HFF-Myc (cell line): ENCODE measurements at regions not wholly inside any gene's neighbourhood (a gene's known extent, or its start where the extent isn't known, plus 50 kb on each side); places are given as distances from the start of the nearest gene placed in this dataset.

Source experiments
- DNase-seq: peaks from one replicate; pipeline ENCODE4 v3.0.0-alpha.2; 2011; ENCODE audit warnings: low read depth; ENCODE audit errors: extremely low read depth
- H3K4me3 ChIP-seq: replicated peaks from 2 replicates; pipeline ENCODE4 v1.5.1; 2011; ENCODE audit warnings: low read depth, mild to moderate bottlenecking, control low read depth, low read length
- TF ChIP-seq, protein P1 (sequence below): IDR thresholded peaks from 2 replicates; pipeline ENCODE4 v1.5.1; 2012; ENCODE audit warnings: mild to moderate bottlenecking, low read depth, low read length, control low read depth; ENCODE audit errors: missing control alignments

DNA sequence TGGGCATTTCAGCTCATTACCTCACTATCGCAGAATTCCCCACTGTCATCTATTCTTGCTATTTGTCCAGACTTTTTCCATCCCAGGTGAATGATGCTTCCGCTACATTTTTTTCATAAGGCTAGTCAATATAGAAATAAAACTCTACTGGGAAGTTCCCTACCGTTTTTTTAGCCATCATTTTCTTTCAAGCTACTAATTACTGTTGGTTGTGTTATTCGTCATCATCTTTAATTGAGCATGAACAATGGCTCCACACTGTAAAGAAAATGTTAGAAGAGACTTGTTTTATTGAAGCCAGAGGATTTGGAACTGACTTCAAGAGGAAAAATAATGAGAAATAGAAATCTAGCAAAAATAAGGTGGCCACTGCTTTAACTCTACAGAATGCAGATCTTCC, 265.0 kb downstream of the ZNF608 start:
- no peak overlapping the region for H3K4me3 ChIP-seq
- TF ChIP-seq, protein P1, sequence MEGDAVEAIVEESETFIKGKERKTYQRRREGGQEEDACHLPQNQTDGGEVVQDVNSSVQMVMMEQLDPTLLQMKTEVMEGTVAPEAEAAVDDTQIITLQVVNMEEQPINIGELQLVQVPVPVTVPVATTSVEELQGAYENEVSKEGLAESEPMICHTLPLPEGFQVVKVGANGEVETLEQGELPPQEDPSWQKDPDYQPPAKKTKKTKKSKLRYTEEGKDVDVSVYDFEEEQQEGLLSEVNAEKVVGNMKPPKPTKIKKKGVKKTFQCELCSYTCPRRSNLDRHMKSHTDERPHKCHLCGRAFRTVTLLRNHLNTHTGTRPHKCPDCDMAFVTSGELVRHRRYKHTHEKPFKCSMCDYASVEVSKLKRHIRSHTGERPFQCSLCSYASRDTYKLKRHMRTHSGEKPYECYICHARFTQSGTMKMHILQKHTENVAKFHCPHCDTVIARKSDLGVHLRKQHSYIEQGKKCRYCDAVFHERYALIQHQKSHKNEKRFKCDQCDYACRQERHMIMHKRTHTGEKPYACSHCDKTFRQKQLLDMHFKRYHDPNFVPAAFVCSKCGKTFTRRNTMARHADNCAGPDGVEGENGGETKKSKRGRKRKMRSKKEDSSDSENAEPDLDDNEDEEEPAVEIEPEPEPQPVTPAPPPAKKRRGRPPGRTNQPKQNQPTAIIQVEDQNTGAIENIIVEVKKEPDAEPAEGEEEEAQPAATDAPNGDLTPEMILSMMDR: no peak
- no peak for DNase-seq

DNA sequence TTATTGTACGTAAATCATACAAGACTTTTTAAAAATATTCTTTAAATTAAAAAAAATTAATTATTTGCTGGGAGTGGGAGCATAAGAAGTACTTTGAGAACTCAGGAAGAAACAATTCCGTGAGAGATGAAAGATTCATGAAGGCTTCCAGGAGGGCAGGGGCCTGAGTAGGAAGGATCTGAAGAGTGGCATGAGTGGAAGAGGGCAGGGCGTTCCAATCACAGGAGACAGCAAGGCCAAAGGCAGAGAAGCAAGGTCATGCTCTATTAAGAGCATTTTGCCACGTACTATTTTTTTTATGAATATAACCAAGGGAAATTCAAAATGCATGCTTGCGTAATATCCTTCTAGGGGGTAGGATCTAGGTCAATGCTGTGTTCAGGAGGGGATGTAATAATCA, 265.5 kb downstream of the ZNF608 start:
- DNase-seq: no peak
- no peak overlapping the region for H3K4me3 ChIP-seq
- TF ChIP-seq, protein P1: no peak

DNA sequence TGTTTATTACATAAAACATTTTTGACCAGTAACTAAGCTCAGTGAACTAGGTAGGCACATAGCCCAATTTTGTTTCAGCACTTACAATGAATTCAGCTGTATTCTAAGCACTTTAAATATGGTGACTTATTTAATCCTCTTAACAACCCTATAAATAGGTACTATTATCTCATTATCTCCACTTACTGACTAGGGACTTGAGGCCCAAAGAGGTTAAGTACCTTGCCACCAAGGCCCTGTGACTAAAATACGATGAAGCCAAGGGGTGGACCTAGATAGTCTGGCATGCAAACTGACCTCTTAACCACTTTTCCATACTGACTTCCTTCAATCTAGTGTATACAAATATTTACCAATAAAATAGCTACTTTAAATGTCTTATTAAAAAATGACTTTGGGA, 266.4 kb downstream of the ZNF608 start:
- TF ChIP-seq, protein P1: no peak
- H3K4me3 ChIP-seq: no peak overlapping the region
- no peak for DNase-seq

DNA sequence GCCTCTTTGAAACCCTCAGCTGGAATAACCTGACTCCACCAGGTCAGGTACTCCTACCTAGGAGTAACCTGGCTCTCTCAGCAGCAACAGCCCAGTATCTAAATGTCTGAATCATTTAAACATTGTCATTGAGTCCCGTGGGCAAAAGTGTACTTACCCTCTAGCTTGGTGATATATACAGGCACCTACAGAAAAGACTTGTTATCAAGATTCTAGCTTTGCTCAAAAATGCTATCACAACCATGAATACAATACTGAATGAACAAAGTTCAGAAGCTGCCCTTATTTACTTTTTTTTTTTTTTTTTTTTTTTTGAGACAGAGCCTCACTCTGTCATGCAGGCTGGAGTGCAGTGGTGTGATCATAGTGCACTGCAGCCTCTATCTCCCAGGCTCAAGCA, 268.2 kb downstream of the ZNF608 start:
- no peak for DNase-seq
- TF ChIP-seq, protein P1: no peak
- no peak overlapping the region for H3K4me3 ChIP-seq

DNA sequence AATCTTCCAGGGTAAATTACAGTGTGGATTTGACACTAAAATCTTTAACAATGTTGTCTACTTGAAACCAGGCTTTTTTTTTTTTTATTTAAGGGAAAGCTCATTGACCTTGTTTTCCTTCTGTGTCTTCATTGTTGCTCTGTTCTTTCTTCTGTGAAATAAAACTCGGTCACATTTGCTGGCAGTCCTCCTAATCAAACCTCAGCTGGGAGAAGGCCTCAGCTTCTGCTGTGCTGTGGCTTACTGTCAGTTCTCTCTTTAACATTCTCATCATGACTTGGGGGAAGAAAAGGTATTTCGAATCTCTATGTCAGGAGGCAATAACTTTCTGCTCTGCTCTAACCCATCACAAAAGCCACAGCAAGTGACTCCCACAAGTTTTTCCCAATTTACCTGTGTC, 268.9 kb downstream of the ZNF608 start:
- TF ChIP-seq, protein P1: no peak
- H3K4me3 ChIP-seq: no peak overlapping the region
- DNase-seq: no peak

DNA sequence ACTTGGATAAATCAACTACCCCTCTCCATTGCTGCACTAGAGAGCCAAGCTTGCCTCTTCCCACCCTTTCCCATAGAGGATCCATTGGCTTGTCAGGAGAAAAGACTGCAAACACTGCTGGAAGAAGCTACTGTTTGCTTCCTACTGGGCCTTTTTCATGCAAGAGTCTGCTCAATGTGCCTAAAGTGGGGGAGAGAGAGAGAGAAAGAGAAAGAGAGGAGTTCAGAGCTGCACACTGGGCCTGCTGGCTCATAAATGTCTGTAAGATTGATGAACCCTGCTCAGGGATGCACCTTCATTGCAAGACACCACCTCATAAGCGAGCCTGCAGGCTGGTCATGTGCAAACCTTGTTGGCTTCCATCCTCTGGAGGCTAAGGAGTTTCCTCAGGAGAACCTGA, 269.4 kb downstream of the ZNF608 start:
- TF ChIP-seq, protein P1: no peak
- no peak overlapping the region for H3K4me3 ChIP-seq
- DNase-seq: no peak

DNA sequence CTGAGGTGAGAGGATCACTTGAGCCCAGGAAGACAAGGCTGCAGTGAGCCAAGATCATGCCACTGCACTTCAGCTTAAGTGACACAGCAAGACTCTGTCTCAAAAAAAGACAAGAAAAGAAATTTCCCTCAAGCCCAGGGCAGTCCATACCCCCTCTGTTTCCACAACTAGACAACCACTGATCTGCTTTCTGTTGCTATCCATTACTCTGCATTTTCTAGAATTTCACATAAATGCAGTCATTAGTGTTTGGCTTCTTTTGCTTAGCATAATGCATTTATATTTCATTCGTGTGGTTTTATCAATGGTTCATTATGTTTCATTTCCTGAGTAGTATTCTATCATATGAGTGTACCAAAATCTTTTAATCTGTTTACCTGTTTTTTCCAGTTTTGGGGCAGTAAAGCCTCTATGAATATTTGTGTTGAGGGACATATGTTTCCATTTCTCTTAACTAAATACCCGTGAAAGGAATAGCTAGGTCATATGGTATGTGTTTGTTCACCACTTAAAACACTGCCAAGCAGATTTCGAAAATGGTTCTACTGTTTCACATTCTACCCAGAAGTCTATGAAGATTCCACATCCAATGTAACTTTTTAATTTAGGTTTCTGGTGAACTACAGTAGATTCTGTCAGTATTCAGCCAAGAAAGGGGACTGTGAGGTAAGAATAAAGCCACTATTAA, 271.8 kb downstream of the ZNF608 start:
- H3K4me3 ChIP-seq: no peak overlapping the region
- no peak for DNase-seq
- TF ChIP-seq, protein P1: no peak
